Left lobe of liver (tissue), 2 donors: ENCODE measurements at regions not wholly inside any gene's neighbourhood (a gene's known extent, or its start where the extent isn't known, plus 50 kb on each side); places are given as distances from the start of the nearest gene placed in this dataset.
A peak's percentile ranks its signal among the peaks of the same experiment; 100 is the strongest.
"Not testable (repeated sequence)": the region's sequence is repeated elsewhere in the genome, so short reads cannot be mapped to it uniquely, and the experiment has no call there.

Experiments used
- ATAC-seq: fragments of 200-7000 bp; cut with Tn5 transposase; one replicate; pipeline ENCODE4 v1.9.1; 2020; ENCODE audit warnings: mild to moderate bottlenecking, moderate library complexity
- DNase-seq: peaks from one replicate; pipeline ENCODE4 v3.0.0-alpha.2; 2020; ENCODE audit warnings: low spot score
- donor health status: DM: no; HTN: no; CAD: no; lungs with moderate emphysema.
- donor health status: DM: no; HTN: yes; CAD: no.

DNA sequence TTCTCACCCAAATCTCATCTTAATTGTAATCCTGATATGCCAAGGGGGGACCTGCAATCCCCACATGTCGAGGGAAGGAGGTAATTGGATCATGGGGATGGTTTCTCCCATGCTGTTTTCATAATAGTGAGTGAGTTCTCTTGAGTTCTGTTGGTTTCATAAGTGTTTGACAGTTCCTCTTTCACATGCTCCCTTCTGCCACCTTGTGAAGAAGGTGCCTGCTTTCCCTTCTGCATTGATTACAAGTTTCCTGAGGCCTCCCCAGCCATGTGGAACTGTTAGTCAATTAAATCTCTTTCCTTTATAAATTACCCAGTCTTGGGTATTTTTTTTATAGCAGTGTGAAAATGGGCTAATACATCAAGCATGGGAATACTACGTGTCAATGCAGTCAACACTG, 925.0 kb upstream of the MAN1A1 start:
- no peak for ATAC-seq
- DNase-seq: no peak

DNA sequence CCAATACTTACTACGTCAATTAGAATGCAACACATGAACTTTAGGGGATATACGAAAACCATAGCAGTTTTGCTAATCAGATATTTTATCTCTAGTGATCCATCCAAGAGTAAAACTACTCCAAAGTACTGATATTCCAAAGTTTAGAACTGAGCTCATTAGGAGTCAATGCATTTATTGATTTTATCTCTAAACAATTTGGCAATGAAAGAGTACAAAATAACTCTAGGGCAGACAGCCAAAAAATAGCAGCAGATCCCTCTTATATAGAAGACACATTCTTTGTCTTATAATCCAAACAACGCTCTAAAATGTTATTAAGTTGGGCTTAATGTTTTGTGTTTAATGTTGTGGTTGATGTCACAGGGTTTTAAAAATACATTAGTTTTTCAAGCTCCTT, 923.9 kb upstream of the MAN1A1 start:
- DNase-seq (no peak), ATAC-seq (no peak)

DNA sequence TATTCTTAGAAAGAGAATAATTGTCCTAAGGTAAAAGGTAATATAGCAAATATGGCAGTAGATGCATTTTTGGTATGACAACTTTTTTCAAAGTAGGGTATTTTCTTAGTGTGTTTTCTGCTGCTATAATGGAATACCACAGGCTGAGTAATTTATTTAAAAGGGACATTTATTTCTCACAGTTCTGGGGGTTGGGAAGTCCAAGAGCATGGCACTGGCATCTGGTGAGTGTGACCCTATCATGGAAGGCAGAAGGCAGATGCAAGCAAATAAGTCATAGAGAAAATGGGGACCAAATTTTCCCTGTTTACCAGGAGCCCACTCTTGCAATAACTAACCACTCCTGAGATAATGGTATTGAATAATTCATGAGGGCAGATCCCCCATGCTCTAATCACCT, 922.5 kb upstream of the MAN1A1 start:
- DNase-seq (no peak), ATAC-seq (no peak)

DNA sequence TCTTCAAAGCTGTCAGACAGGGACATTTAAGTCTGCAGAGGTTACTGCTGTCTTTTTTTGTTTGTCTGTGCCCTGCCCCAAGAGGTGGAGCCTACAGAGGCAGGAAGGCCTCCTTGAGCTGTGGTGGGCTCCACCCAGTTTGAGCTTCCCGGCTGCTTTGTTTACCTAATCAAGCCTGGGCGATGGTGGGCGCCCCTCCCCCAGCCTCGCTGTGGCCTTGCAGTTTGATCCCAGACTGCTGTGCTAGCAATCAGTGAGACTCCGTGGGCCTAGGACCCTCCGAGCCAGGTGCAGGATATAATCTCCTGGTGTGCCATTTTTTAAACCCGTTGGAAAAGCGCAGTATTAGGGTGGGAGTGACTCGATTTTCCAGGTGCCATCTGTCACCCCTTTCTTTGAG, 918.7 kb upstream of the MAN1A1 start:
- DNase-seq, ATAC-seq: not testable (repeated sequence)

DNA sequence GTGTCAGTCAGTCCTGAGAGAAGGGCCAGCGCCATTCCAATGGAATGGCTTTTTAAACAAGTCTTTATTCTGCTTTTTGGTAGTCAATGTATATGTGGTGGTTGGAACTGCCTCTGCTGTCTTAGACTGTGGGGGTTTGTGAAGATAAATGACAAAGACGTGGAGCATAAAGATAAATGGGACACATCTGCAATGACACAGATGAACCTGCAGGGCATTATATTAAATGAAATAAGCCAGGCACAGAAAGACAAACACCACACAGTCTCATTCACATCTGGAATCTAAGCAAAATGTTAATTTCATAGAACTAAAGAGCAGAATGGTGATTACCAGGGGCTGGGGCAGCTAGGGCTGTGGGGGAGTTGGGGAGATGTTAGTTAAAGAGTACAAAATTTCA, 912.8 kb upstream of the MAN1A1 start:
- DNase-seq (no peak), ATAC-seq (no peak)

DNA sequence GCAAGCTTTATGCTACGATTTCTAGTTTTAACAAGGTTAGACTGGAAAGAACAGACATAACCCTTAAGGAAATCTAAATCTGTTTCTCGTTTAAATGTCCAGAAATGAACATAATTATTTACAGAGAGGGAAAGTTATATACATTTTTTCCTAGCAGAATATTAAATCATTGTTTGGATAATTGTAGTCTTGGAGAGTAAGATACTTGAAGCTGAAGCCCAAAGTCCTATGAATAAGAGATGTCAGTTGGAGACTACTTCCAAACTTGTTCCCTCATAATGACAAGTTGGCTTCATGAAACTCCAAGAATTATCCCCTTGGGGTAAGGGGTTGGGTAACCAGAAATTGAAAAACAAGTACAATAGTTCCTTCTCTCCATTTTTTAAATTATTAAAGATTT, 911.1 kb upstream of the MAN1A1 start:
- ATAC-seq (no peak), DNase-seq (no peak)

DNA sequence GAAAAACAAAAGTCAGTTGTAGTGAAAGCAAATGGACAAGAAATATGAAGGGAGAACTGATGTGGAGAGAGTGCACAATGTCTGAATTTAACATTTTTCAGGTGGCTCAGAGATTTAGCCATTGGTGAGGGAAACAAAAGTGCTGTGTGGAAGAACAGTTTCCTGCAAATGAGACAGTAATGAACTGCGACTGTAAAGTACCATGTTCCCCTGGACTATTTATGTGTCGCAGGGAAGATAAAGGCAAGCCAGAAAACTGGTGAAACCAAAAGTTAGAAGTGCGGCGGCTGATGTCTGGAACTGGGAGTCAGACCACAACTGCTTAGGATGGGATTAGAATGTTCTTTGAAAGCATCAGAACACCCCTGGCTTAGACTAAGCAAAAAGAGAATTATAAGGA, 905.1 kb upstream of the MAN1A1 start:
- ATAC-seq (no peak), DNase-seq (no peak)

DNA sequence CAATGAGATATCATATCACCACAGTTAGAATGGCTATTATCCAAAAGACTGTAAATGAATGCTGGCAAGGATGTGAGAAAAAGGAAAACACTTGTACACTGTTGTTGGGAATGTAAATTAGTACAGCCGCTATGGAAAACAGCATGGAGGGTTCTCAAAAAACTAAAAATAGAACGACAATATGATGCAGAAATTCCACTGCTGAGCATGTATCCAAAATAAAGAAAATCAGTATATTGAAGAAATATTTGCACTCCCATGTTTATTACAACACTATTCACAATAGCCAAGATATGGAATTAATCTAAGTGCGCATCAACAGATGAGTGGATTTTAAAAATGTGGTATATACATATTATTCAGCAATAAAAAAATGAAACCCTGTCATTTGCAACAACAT, 898.9 kb upstream of the MAN1A1 start:
- no peak for DNase-seq

DNA sequence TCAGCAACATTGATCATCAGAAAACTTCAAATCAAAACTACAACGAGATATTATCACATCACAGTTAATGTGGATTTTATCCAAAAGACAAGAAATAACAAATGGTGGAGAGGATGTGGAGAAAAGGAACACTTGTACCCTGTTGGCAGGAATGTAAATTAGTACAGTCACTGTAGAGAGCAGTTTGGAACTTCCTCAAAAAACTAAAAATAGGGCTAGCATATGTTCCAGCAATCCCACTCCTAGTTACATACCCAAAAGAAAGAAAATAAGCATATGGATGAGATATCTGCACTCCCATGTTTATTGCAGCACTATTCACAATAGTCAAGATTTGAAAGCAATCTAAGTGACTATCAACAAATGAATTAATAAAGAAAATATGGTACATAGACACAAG, 887.7 kb upstream of the MAN1A1 start:
- DNase-seq (no peak), ATAC-seq (no peak)

More for the DNA sequence above, 898.9 kb upstream of the MAN1A1 start:
- ATAC-seq: no peak

DNA sequence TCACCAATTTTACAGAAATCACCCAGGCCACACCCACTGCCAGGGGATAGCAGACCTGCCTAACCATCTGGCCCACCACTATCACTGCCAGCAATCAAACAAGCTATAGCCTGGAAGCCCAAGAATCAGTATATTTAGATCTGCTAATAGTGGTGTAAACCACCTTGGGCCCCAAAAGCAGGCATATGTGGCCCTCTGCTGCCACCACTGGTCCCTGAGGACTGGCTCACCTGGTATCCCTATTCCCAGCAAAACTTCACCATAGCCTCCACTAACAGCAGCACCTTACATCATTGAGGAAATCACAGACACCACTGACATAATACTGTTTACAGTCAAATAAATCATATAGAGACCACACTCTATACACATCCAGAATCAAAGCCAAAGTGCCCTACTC, 880.4 kb upstream of the MAN1A1 start:
- DNase-seq: no peak
- peak; percentile 97 for ATAC-seq

DNA sequence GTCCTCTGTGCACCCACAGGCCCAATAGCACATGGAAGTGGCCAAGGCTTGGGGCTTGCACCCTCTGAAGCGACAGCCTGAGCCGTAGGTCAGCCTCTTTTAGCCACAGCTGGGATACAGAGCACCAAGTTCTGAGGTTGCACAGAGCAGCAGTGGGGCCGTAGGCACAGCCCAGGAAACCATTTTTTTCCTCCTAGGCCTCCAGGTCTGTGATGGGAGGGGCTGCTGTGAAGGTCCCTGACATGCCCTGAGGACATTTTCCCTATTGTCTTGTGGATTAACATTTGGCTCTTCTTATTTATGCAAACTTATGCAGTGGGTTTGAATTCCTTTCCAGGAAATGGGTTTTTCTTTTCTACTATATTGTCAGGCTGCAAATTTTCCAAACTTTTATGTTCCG, 878.7 kb upstream of the MAN1A1 start:
- DNase-seq (no peak), ATAC-seq (no peak)

DNA sequence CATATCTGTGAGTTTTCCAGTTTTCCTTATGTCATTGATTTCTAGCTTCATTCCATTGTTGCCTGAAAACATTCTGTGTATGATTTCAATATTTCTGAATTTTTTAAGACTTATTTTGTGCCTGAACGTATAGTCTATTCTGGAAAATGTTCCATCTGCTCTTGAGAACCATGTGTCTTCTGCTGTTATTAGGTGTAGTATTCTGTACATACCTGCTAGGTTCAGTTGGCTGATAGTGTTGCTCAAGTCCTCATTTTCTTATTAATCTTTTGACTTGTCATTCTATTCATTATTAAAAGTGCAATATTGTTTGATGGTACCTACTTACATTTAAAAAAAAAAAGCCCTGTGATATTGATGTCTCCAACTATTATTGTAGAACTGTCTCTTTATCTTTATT, 869.8 kb upstream of the MAN1A1 start:
- ATAC-seq (no peak), DNase-seq (no peak)

DNA sequence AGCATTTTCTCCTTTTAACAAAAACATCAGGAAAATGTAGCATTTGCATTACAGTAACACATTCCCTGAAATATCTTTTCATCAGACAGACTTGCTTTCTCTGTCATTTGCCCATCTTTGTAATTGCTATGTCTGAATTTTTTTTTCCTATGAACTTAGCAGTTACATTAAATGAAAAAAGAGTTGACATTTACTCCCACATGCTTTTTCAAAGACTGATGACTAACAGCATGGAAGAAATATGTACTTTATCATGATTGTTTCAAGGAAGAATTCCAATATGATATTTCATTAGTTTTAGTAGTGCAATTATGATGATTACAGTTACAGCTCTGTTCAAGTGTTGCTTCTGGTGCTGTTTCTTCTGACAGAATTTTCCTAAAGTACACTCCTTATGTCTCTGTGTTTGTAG, 864.5 kb upstream of the MAN1A1 start:
- ATAC-seq: no peak
- DNase-seq: no peak

DNA sequence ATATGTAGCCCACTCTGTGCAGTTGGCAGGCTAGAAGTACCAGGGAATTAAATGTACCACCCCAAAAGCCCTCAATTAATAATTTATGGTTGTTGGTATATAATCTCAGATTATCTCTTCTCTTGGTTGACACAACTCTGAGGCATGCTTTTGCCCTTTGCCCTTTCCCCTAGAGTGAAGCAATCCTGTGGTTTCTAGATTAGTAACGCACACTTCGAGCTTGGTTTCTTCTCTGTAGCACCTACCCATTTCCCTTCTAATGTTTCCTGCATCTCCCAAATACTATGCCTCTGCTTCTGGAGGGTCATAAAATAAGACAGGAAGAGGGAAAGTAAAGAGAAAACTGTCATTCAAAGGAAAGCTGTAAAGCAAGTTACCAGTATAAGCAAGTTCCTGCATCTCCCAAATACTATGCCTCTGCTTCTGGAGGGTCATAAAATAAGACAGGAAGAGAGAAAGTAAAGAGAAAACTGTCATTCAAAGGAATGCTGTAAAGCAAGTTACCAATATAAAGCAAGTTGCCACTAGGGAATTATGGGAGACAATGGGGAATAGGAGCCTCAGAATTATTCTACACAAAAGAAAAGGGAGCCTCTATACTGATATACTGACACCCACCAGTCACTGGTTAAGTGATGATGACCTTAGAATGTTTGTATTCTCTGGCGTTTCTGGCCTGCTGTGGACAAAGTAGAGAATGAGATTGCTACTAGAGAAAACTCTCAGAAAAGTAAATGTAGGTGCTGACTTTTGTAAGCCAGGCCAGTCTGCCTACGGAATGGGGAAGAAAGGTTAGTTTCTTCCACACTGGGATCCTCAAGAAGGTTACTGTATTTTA, 862.6 kb upstream of the MAN1A1 start:
- ATAC-seq: peak; percentile 96
- DNase-seq: no peak

DNA sequence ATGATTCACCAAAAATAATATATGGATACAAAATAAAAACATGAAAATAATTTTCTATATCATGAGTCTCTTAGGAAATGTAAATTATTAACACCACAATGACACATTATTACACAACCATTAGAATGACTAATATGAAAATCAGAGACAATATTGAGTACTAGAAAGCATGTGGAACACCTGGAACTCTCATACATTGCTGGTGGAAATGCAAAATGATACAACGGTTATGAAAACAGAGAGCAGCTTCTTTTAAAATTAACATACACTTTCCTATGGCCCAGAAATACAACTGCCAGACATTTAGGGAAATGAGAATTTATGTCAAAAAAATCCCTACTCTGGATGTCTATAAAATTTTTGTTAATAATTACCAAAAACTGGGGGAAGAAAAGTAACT, 853.3 kb upstream of the MAN1A1 start:
- DNase-seq (no peak), ATAC-seq (no peak)

DNA sequence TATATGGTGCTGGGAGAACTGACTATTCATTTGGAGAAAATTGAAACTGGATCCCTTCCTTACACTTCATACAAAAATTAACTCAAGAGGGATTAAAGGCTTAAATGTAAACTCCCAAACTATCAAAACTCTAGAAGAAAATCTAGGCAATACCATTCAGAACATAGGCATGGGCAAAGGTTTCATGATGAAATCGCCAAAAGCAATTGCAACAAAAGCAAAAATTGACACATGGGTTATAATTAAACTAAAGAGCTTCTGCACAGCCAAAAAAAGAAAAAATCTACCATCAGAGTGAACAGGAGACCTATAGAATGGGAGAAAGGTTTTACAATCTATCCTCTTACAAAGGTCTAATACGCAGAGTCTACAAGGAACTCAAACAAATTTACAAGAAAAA, 851.3 kb upstream of the MAN1A1 start:
- DNase-seq (no peak), ATAC-seq (peak; percentile 71)

DNA sequence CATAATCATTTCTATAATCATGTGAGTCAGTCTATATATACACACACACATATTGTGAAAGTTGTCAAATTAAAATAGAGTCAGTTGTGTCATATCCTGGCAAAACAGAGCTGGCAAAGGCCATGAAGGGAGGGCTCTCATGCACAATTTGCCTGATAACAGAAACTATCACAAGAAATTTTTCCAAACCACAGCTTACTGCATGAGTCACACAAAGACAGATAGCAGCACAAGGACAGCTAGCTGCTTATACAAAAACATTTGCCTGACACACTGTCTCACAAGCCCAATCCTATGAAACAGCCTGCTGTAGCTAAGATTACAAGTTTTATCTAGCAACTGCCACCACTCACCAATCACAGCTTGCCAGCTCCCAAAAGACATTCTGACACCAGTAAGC, 848.5 kb upstream of the MAN1A1 start:
- ATAC-seq (no peak), DNase-seq (no peak)

DNA sequence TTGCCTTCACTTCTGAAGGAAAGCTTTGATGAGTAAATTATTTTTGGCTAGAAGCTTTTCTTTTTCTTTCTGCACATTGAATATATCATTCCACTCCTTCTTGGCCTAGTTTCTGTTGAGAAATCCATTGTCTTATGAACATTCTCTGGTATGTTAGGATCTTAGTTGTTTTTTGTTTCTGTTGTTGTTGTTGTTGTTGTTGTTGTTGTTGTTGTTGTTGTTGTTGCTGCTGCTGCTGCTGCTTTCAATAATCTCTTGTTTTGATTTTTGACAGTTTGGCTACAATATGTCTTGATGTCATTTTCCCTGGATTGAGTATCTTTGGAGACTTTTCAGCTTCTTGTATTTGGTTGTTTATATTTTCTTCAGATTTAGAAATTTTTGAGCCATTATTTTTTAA, 836.5 kb upstream of the MAN1A1 start:
- DNase-seq (no peak), ATAC-seq (no peak)

DNA sequence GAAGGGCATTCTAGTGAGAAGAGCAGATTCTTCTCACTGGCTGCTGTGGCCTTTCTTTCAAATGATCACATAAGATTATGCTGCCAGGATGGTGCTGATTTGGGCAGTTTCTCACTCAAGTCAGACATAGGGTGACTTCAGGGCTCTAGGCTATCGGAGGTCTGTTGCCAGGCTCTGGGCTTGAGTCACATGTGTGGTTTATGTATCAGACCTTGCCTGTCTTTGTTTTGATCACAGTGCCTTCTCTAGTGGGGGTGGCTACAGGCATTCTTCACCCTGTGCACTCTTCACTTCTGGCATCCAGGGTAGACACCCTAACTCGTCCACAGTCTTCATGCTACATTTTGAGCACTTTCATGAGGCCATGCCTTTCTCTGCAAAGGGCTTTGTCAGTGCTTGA, 823.7 kb upstream of the MAN1A1 start:
- no peak for DNase-seq
- ATAC-seq: no peak

DNA sequence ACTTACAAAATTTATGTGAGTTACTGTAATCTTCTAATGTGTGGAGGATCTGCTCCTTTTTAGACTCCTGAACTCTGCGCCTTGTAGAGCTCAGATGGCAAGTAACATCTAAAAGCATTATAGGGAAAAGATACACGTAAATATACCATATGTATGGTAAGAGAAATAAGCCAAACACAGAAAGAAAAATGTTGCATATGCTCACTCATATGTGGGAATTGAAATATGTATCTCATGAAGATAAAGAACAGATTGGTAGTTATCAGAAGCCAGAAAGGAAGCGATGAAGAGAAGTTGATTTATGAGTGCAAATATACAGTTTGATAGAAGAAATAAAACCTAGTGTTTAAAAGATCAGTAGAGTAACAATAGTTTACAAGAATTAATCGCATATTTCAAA, 815.0 kb upstream of the MAN1A1 start:
- DNase-seq (no peak), ATAC-seq (no peak)

DNA sequence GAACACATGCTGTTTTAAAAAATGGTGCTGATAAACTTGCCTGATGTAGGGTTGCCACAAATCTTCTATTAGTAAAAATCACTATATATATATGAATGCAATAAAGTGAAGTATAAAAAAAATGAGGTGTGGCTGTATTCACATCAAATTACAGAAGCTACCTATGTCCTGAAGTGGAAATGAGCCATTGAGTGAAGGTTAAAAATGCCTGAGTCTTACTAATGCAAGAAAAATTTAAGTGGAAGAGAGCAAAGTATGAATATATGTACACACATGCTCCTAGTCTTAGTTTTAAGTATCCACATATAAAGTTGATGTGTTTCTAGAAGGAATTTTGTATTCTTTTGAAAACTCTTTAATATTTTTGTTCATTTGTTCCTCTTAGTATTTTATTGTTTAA, 808.3 kb upstream of the MAN1A1 start:
- ATAC-seq (no peak), DNase-seq (no peak)

DNA sequence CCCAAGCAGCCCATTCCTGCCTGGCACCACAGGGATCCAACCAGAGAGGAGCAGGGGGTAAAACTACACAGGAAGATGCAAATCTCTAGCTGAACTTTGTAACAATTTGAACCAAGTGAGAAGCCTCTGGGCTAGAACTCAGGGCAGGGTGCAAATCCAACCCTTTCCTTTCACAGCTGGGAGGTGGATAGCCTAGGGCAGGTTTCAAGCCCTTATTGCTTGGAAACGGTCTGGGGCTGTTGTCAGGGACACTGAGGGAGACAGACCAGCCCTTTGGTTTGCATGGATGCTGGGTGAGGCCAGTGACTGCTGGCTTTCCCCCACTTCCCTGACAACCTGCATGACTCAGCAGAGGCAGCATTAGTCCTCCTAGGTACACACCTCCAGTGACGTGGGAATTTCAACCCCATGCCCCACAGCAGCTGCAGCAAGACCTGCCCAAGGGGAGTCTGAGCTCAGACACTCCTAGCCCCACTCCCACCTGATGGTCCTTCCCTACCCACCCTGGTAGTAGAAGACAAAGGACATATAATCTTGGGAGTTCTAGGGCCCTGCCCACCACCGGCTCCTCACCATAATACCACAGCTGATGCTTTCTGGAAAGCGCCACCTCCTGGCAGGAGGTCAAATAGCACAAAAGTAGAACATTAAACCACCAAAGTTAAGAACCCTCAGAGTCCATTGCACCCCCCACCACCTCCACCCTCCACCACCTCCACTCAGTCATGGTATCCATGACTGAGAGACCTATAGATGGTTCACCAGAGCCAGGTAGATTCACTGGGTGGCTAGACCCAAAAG, 797.7 kb upstream of the MAN1A1 start:
- no peak for DNase-seq
- no peak for ATAC-seq
